Ovary (tissue), 7 donors: ENCODE measurements at regions not wholly inside any gene's neighbourhood (a gene's known extent, or its start where the extent isn't known, plus 50 kb on each side); places are given as distances from the start of the nearest gene placed in this dataset.
"Not testable (repeated sequence)": the region's sequence is repeated elsewhere in the genome, so short reads cannot be mapped to it uniquely, and the experiment has no call there.

Experiments used
- DNase-seq, 5 donors: peaks; one replicate each; pipeline ENCODE4 v3.0.0-alpha.2; 2019 to 2020
- H3K27ac ChIP-seq, 2 donors: fragments of 200-600 bp; one replicate each; pipeline versions ENCODE4 v1.5.1 to v1.8.0; 2019 to 2022
- H3K27me3 ChIP-seq: fragments of 200-600 bp; one replicate; pipeline ENCODE4 v1.8.0; 2022
- H3K36me3 ChIP-seq: fragments of 200-600 bp; sonication (generic); one replicate; pipeline ENCODE4 v1.5.1; 2019
- H3K4me1 ChIP-seq: one replicate; pipeline ENCODE4 v1.8.1; 2013; ENCODE audit warnings: mild to moderate bottlenecking, moderate library complexity; ENCODE audit not compliant: insufficient read depth
- H3K4me3 ChIP-seq: fragments of 200-600 bp; sonication (generic); one replicate; pipeline ENCODE4 v1.5.1; 2017
- H3K9me3 ChIP-seq, 2 donors: fragments of 200-600 bp in 1 of 2; sonication (generic) in 1 of 2; one replicate each; pipeline versions ENCODE4 v1.5.1 to v1.8.1; 2013 to 2019; ENCODE audit warnings: mild to moderate bottlenecking in 1 of 2, moderate library complexity in 1 of 2
- EP300 ChIP-seq: sonication (generic); formaldehyde crosslinking; IDR thresholded peaks from one replicate; pipeline ENCODE4 v1.6.1; 2017; ENCODE audit warnings: antibody characterized with exemption
- POLR2A ChIP-seq: fragments of 450-650 bp; IDR thresholded peaks from one replicate; pipeline ENCODE4 v1.6.1; 2017; ENCODE audit warnings: antibody characterized with exemption, mild to moderate bottlenecking, moderate library complexity
- whole genome bisulfite sequencing, 3 donors: extraction: QIAGEN DNeasy Blood & Tissue Kit in 1 of 3; methylation state at CpG; one replicate each; pipeline versions ENCODE4 v1.1.5 to v1.1.7; 2013 to 2017; 5-methylcytosine and 5-hydroxymethylcytosine counted together
- intact Hi-C, 4 donors: fragments of 100-400 bp; cut with DNase I; formaldehyde crosslinking; loops; one replicate each; pipeline versions ENCODE4 v1.11.0 to v1.15.1; 2022 to 2023
- TF ChIP-seq, protein P1 (sequence below), 3 donors: fragments of 450-650 bp in 2 of 3; fragments of 200-600 bp in 1 of 3; IDR thresholded peaks; one replicate each; pipeline versions ENCODE4 v1.5.1 to v1.8.0; 2016 to 2022; ENCODE audit warnings: antibody characterized with exemption in 3 of 3, mild to moderate bottlenecking in 1 of 3
- donor health status: DM: no; HTN: no; CAD: no; lungs with moderate emphysema.
- donor health status: DM: no; HTN: no; CAD: no.
- donor health status: Bipolar disorder and iron deficiency.
- donor health status: DM: no; HTN: no; CAD: no.
- donor health status: DM: yes; HTN: yes; CAD: no.

DNA sequence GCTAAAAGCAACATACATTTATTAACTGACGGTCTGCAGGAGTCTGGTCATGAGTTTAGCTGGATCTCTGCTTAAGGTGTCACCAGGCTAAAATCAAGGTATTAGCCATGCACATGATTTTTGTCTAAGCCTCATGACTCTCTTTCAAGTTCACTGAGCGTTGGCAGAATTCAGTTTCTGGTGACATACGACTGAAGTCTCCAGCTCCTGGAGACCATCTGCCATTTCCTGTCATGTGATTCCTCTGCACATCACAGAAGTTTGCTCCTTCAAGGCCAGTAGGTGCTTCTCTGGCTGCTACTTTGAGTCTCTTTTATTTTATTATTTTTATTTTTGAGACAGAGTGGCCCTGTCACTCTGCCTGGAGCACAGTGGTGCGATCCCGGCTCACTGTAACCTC, 148.4 kb upstream of the EYA4 start:
- Histone ChIP-seq H3K4me3 (no peak overlapping the region), H3K27me3 (no peaks in the 10 kb centered on the region), H3K27ac (no peak overlapping the region), H3K4me1 (no peaks in the 10 kb centered on the region), H3K9me3 (no peaks in the 10 kb centered on the region), H3K36me3 (no peaks in the 10 kb centered on the region)
- TF ChIP-seq EP300: no peak
- TF ChIP-seq POLR2A: no peak
- TF ChIP-seq, protein P1, sequence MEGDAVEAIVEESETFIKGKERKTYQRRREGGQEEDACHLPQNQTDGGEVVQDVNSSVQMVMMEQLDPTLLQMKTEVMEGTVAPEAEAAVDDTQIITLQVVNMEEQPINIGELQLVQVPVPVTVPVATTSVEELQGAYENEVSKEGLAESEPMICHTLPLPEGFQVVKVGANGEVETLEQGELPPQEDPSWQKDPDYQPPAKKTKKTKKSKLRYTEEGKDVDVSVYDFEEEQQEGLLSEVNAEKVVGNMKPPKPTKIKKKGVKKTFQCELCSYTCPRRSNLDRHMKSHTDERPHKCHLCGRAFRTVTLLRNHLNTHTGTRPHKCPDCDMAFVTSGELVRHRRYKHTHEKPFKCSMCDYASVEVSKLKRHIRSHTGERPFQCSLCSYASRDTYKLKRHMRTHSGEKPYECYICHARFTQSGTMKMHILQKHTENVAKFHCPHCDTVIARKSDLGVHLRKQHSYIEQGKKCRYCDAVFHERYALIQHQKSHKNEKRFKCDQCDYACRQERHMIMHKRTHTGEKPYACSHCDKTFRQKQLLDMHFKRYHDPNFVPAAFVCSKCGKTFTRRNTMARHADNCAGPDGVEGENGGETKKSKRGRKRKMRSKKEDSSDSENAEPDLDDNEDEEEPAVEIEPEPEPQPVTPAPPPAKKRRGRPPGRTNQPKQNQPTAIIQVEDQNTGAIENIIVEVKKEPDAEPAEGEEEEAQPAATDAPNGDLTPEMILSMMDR (IDR thresholded peaks at IDR 0.05): no peak
- intact Hi-C loops: no loop called here
- DNase-seq: no peak
- WGBS, 3 donors: 75 to 83% (median 82%) methylated on average over 5 of the region's 5 CpGs

DNA sequence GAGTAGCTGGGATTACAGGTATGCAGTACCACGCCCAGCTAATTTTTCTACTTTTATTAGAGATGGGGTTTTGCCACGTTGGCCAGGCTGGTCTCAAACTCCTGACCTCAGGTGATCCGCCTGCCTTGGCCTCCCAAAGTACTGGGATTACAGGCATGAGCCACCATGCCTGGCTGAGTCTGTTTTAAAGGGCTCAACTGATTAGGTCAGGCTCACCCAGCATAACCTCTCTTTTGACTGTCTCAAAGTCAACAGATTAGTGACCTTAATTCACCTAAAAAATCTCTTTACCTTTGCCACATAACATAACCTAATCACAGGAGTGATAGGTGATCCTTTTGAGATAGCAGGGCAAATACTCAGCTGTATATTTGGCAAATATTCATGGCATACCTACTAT, 147.9 kb upstream of the EYA4 start:
- intact Hi-C loops: not testable (repeated sequence)
- WGBS, 3 donors: 78 to 85% (median 82%) methylated on average over 3 of the region's 3 CpGs

DNA sequence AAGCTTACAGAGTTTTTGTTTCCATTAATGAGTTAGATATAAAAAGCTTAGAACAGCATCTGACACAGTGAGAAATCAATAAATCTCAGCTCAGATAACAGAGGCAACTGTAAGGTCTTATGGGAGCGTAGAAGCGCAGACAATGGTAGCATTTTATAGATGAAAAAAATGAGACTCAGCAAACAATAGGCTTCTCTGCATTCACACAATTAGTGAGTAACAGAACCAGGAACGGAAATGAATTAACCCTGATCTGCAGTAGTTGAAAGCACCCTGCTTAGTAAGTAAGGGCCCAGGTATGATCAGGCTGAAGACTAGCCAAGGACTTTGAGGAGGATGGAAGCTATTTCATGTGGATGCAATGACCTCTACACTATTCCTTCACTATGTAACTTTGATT, 147.2 kb upstream of the EYA4 start:
- H3K27ac ChIP-seq: no peak overlapping the region
- TF ChIP-seq EP300 (no peak), POLR2A (no peak)
- TF ChIP-seq, protein P1 (IDR thresholded peaks at IDR 0.05): no peak
- no peaks in the 10 kb centered on the region for H3K4me1 ChIP-seq
- no peak for DNase-seq
- 85 to 91% (median 86%) methylated on average over 3 of the region's 3 CpGs for WGBS, 3 donors
- no peak overlapping the region for H3K4me3 ChIP-seq
- H3K9me3 ChIP-seq: no peaks in the 10 kb centered on the region
- H3K27me3 ChIP-seq: no peaks in the 10 kb centered on the region
- intact Hi-C loops: no loop called here
- no peaks in the 10 kb centered on the region for H3K36me3 ChIP-seq

More for the DNA sequence above, 147.9 kb upstream of the EYA4 start:
- not testable (repeated sequence) for H3K27me3 ChIP-seq, H3K9me3 ChIP-seq, H3K4me1 ChIP-seq, H3K36me3 ChIP-seq, DNase-seq, H3K4me3 ChIP-seq, H3K27ac ChIP-seq

DNA sequence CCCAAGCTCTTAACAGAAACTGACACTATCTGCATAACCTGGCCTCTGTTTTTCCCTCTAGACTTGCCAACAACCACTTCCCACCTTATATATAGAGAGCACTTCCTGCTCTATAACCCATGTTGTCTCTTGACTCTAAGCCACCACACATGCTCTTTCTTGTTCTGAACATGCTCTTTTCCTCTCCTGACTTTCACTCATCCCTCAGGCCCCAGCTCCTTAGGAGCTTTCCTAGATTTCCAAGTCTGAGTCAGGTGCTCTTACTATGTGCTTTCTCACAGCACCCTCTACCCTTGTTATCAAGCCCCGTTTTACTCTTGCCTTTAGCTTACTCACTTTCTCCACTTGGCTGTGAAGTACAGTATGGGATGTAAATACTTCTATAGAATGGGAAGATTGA, 143.9 kb upstream of the EYA4 start:
- no peaks in the 10 kb centered on the region for H3K4me1 ChIP-seq
- WGBS, 3 donors: 80 to 90% (median 83%) methylated on average over 1 of the region's 1 CpG

DNA sequence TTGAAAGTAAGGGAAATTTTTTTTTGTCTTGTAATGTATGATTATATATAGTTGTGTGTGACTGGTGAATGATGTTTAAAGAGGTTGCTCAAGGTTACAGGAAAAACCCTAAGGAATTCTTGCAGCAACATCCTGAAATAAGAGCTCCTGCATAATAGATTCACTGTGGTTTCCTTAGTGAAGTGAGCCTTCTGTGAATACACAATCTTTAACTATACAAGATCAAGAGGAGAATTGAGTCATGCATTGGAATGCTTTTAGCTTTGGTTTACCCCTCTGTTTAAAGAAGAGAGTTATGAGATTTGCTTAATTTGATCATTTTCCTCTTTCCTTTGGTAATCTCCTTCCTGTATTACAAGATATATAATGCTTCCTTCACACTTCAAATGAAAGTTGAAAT, 141.6 kb upstream of the EYA4 start:
- no peak for DNase-seq
- H3K4me3 ChIP-seq: no peak overlapping the region
- no peaks in the 10 kb centered on the region for H3K9me3 ChIP-seq
- TF ChIP-seq EP300 (no peak), POLR2A (no peak)
- TF ChIP-seq, protein P1 (IDR thresholded peaks at IDR 0.05): no peak
- no peak overlapping the region for H3K27ac ChIP-seq
- H3K36me3 ChIP-seq: no peaks in the 10 kb centered on the region
- intact Hi-C loops: no loop called here
- no peaks in the 10 kb centered on the region for H3K27me3 ChIP-seq
- H3K4me1 ChIP-seq: no peaks in the 10 kb centered on the region

More for the DNA sequence above, 143.9 kb upstream of the EYA4 start:
- no peaks in the 10 kb centered on the region for H3K9me3 ChIP-seq
- TF ChIP-seq EP300: no peak
- TF ChIP-seq, protein P1 (IDR thresholded peaks at IDR 0.05): no peak
- TF ChIP-seq POLR2A: no peak
- intact Hi-C loops: no loop called here
- H3K27ac ChIP-seq: no peak overlapping the region
- no peaks in the 10 kb centered on the region for H3K27me3 ChIP-seq
- H3K4me3 ChIP-seq: no peak overlapping the region
- DNase-seq: no peak
- H3K36me3 ChIP-seq: no peaks in the 10 kb centered on the region
